GM23338 (cell line): ENCODE measurements at regions not wholly inside any gene's neighbourhood (a gene's known extent, or its start where the extent isn't known, plus 50 kb on each side); places are given as distances from the start of the nearest gene placed in this dataset.

Source experiments
- ATAC-seq: fragments of 200-7000 bp; cut with Tn5 transposase; 3 replicates; pipeline ENCODE4 v1.9.1; 2020
- DNase-seq: peaks from one replicate; pipeline ENCODE4 v3.0.0-alpha.2; 2015; ENCODE audit warnings: low spot score
- H2AFZ ChIP-seq: fragments of 200-600 bp; sonication (generic); 2 replicates; pipeline ENCODE4 v1.8.0; 2016; ENCODE audit warnings: antibody characterized with exemption, mild to moderate bottlenecking, moderate library complexity
- H3F3A ChIP-seq: fragments of 200-600 bp; sonication (generic); replicated peaks from 2 replicates; pipeline ENCODE4 v1.8.0; 2017; ENCODE audit warnings: antibody characterized with exemption, mixed run types, low read depth
- H3K27ac ChIP-seq: fragments of 200-600 bp; sonication (generic); 2 replicates; pipeline ENCODE4 v1.6.1; 2016; ENCODE audit warnings: low read depth
- H3K27me3 ChIP-seq: fragments of 200-600 bp; sonication (generic); 2 replicates; pipeline ENCODE4 v1.8.0; 2016; ENCODE audit warnings: mild to moderate bottlenecking, mixed run types, moderate library complexity; ENCODE audit not compliant: insufficient read depth
- H3K36me3 ChIP-seq: fragments of 200-600 bp; sonication (generic); 2 replicates; pipeline ENCODE4 v1.8.0; 2016; ENCODE audit warnings: mild to moderate bottlenecking; ENCODE audit not compliant: insufficient read depth
- H3K4me1 ChIP-seq: fragments of 200-600 bp; sonication (generic); 2 replicates; pipeline ENCODE4 v1.8.0; 2016; ENCODE audit warnings: mild to moderate bottlenecking, moderate library complexity; ENCODE audit not compliant: insufficient read depth
- H3K4me2 ChIP-seq: fragments of 200-600 bp; sonication (generic); 2 replicates; pipeline ENCODE4 v1.7.1; 2017; ENCODE audit warnings: mixed run types
- H3K4me3 ChIP-seq: fragments of 200-600 bp; sonication (generic); 2 replicates; pipeline ENCODE4 v1.6.1; 2016; ENCODE audit warnings: mixed run types
- H3K79me2 ChIP-seq: fragments of 200-600 bp; sonication (generic); replicated peaks from 2 replicates; pipeline ENCODE4 v1.8.0; 2017; ENCODE audit warnings: mild to moderate bottlenecking; ENCODE audit not compliant: insufficient read depth
- H3K9me2 ChIP-seq: fragments of 200-600 bp; sonication (generic); 2 replicates; pipeline ENCODE4 v1.8.0; 2017; ENCODE audit not compliant: insufficient read depth
- H4K20me1 ChIP-seq: fragments of 200-600 bp; sonication (generic); replicated peaks from 2 replicates; pipeline ENCODE4 v1.8.0; 2017; ENCODE audit warnings: mild to moderate bottlenecking; ENCODE audit not compliant: insufficient read depth
- H3K27ac Mint-ChIP-seq: 2 replicates; pipeline ENCODE4 v1.8.0; 2020; ENCODE audit warnings: inconsistent platforms, mild to moderate bottlenecking, moderate library complexity, mixed read lengths
- H3K27me3 Mint-ChIP-seq: 3 replicates; pipeline ENCODE4 v1.8.0; 2022; ENCODE audit warnings: low read depth, mild to moderate bottlenecking, moderate library complexity, mixed read lengths, inconsistent platforms; ENCODE audit not compliant: insufficient read depth, poor library complexity
- H3K36me3 Mint-ChIP-seq: 3 replicates; pipeline ENCODE4 v1.8.0; 2021; ENCODE audit warnings: low read depth, mild to moderate bottlenecking, inconsistent platforms, moderate library complexity, mixed read lengths
- H3K4me1 Mint-ChIP-seq: 3 replicates; pipeline ENCODE4 v1.8.0; 2020; ENCODE audit warnings: mild to moderate bottlenecking, inconsistent platforms, mixed read lengths
- H3K4me3 Mint-ChIP-seq: 3 replicates; pipeline ENCODE4 v1.8.0; 2021; ENCODE audit warnings: moderate library complexity, mild to moderate bottlenecking, inconsistent platforms, mixed read lengths
- H3K9me3 Mint-ChIP-seq: 3 replicates; pipeline ENCODE4 v1.8.0; 2020; ENCODE audit warnings: moderate library complexity, mild to moderate bottlenecking, inconsistent platforms, mixed read lengths
- CREB1 ChIP-seq: fragments of 250-450 bp; sonication (Bioruptor Pico); IDR thresholded peaks from 2 replicates; pipeline ENCODE4 v1.5.0; 2020; ENCODE audit warnings: low read depth, mild to moderate bottlenecking, moderate library complexity
- CTCF ChIP-seq, 2 experiments: fragments of 200-600 bp in 1 of 2; sonication (generic) in 1 of 2; conservative IDR thresholded peaks; 2 replicates each; pipeline versions ENCODE4 v1.5.1 to v1.6.1; 2016 to 2017; ENCODE audit warnings: antibody characterized with exemption in 2 of 2, low read depth in 2 of 2, mild to moderate bottlenecking in 2 of 2, moderate library complexity in 1 of 2
- EZH2 ChIP-seq: fragments of 200-600 bp; sonication (generic); IDR thresholded peaks from one replicate; pipeline ENCODE4 v1.8.0; 2017; ENCODE audit warnings: antibody characterized with exemption, mild to moderate bottlenecking, low read depth; ENCODE audit not compliant: unreplicated experiment
- EZH2phosphoT487 ChIP-seq: fragments of 200-600 bp; sonication (generic); IDR thresholded peaks from one replicate; pipeline ENCODE4 v1.8.1; 2018; ENCODE audit warnings: antibody characterized with exemption; ENCODE audit not compliant: unreplicated experiment
- JUNB ChIP-seq: IDR thresholded peaks from one replicate; pipeline ENCODE4 v1.6.1; 2016; ENCODE audit warnings: antibody characterized with exemption; ENCODE audit not compliant: unreplicated experiment
- NANOG ChIP-seq: IDR thresholded peaks from 2 replicates; pipeline ENCODE4 v1.6.1; 2016; ENCODE audit warnings: antibody characterized with exemption, borderline replicate concordance
- POLR2AphosphoS5 ChIP-seq: IDR thresholded peaks from 2 replicates; pipeline ENCODE4 v1.6.1; 2016; ENCODE audit warnings: antibody characterized with exemption, low read depth
- STAT1 ChIP-seq: IDR thresholded peaks from one replicate; pipeline ENCODE4 v1.6.1; 2016; ENCODE audit warnings: antibody characterized with exemption; ENCODE audit not compliant: unreplicated experiment
- ZNF114 ChIP-seq: fragments of 250-450 bp; sonication (Bioruptor Pico); IDR thresholded peaks from 2 replicates; pipeline ENCODE4 v1.5.0; 2020; ENCODE audit warnings: mild to moderate bottlenecking, moderate library complexity
- ZNF331 ChIP-seq: fragments of 250-450 bp; sonication (Bioruptor Pico); IDR thresholded peaks from 2 replicates; pipeline ENCODE4 v1.5.0; 2020; ENCODE audit warnings: low read depth, mild to moderate bottlenecking, moderate library complexity
- TF ChIP-seq, protein P1 (sequence below): IDR thresholded peaks from 2 replicates; pipeline ENCODE4 v1.6.1; 2016; ENCODE audit warnings: antibody characterized with exemption
- TF ChIP-seq, protein P2 (sequence below): IDR thresholded peaks from one replicate; pipeline ENCODE4 v1.6.1; 2018; ENCODE audit warnings: antibody characterized with exemption; ENCODE audit not compliant: unreplicated experiment

GRCh38 chr6:82524031-82524430 is 160.4 kb downstream of the TPBG start (continued):
- TF ChIP-seq, protein P1, sequence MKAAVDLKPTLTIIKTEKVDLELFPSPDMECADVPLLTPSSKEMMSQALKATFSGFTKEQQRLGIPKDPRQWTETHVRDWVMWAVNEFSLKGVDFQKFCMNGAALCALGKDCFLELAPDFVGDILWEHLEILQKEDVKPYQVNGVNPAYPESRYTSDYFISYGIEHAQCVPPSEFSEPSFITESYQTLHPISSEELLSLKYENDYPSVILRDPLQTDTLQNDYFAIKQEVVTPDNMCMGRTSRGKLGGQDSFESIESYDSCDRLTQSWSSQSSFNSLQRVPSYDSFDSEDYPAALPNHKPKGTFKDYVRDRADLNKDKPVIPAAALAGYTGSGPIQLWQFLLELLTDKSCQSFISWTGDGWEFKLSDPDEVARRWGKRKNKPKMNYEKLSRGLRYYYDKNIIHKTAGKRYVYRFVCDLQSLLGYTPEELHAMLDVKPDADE, result no peak
- TF ChIP-seq, protein P2, sequence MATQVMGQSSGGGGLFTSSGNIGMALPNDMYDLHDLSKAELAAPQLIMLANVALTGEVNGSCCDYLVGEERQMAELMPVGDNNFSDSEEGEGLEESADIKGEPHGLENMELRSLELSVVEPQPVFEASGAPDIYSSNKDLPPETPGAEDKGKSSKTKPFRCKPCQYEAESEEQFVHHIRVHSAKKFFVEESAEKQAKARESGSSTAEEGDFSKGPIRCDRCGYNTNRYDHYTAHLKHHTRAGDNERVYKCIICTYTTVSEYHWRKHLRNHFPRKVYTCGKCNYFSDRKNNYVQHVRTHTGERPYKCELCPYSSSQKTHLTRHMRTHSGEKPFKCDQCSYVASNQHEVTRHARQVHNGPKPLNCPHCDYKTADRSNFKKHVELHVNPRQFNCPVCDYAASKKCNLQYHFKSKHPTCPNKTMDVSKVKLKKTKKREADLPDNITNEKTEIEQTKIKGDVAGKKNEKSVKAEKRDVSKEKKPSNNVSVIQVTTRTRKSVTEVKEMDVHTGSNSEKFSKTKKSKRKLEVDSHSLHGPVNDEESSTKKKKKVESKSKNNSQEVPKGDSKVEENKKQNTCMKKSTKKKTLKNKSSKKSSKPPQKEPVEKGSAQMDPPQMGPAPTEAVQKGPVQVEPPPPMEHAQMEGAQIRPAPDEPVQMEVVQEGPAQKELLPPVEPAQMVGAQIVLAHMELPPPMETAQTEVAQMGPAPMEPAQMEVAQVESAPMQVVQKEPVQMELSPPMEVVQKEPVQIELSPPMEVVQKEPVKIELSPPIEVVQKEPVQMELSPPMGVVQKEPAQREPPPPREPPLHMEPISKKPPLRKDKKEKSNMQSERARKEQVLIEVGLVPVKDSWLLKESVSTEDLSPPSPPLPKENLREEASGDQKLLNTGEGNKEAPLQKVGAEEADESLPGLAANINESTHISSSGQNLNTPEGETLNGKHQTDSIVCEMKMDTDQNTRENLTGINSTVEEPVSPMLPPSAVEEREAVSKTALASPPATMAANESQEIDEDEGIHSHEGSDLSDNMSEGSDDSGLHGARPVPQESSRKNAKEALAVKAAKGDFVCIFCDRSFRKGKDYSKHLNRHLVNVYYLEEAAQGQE, result no peak
- TF ChIP-seq CREB1 (no peak), CTCF (conservative IDR thresholded peaks at IDR 0.05; ENCODE audit: low read depth in 2 of 2) (no peak), EZH2 (no peak), POLR2AphosphoS5 (no peak), EZH2phosphoT487 (no peak), STAT1 (no peak), ZNF114 (CRISPR knock-in tag) (no peak), NANOG (no peak), ZNF331 (no peak), JUNB (no peak)

GRCh38 chr6:82525775-82526495 is 162.3 kb downstream of the TPBG start:
- no peak overlapping the region for H3K4me3 Mint-ChIP-seq
- H3K4me2 ChIP-seq, result no peak overlapping the region
- H3K9me3 Mint-ChIP-seq, result peaks cover 3% of the 10 kb centered on the region; the same call in 1 of the 3 replicates
- H3K4me3 ChIP-seq, result no peak overlapping the region
- peak overlapping the region; percentile 6; the same call in 1 of the 2 replicates for H2AFZ ChIP-seq
- peaks cover 5% of the 10 kb centered on the region for H3K27me3 Mint-ChIP-seq
- H3K9me2 ChIP-seq, result no peaks in the 10 kb centered on the region
- no peaks in the 10 kb centered on the region for H3K36me3 Mint-ChIP-seq
- H3K4me1 Mint-ChIP-seq, result peaks cover 4% of the 10 kb centered on the region; the same call in 2 of the 3 replicates
- no peaks in the 10 kb centered on the region for H4K20me1 ChIP-seq
- H3K4me1 ChIP-seq, result no peaks in the 10 kb centered on the region
- H3K36me3 ChIP-seq, result no peaks in the 10 kb centered on the region
- H3K27ac ChIP-seq, result no peak overlapping the region
- H3K79me2 ChIP-seq, result no peaks in the 10 kb centered on the region
- no peaks in the 10 kb centered on the region for H3K27me3 ChIP-seq
- H3F3A ChIP-seq, result no peaks in the 10 kb centered on the region
- no peak overlapping the region for H3K27ac Mint-ChIP-seq
- DNase-seq (no peak), ATAC-seq (no peak)
- TF ChIP-seq, protein P1, result no peak
